HepG2 (cell line): ENCODE measurements at regions not wholly inside any gene's neighbourhood (a gene's known extent, or its start where the extent isn't known, plus 50 kb on each side); places are given as distances from the start of the nearest gene placed in this dataset.

Experiments
- ATAC-seq: fragments of 200-7000 bp; cut with Tn5 transposase; 3 replicates; pipeline ENCODE4 v1.9.1; 2020; ENCODE audit warnings: mild to moderate bottlenecking, moderate library complexity
- BruUV-seq: library from RNA; stranded (reverse); fragments of 400-500 nt; replicated peaks from 2 replicates; lab custom pipeline; 2021; lab: Mats Ljungman, UMichigan
- CTCF ChIA-PET: fragments of 300-600 bp; formaldehyde crosslinking; extraction: SDS; loops from one replicate; lab custom pipeline; 2021; ENCODE audit warnings: low total read pairs, inconsistent platforms, low intra/inter-chr PET ratio; lab: Yijun Ruan, JAX
- POLR2A ChIA-PET: fragments of 350-600 bp; sonication (Branson Sonifier 250); formaldehyde crosslinking; loops from one replicate; lab custom pipeline; 2020; ENCODE audit warnings: antibody characterized with exemption, inconsistent platforms; lab: Yijun Ruan, JAX
- DNase-seq: peaks from one replicate; pipeline ENCODE4 v3.0.0-alpha.2; 2015; ENCODE audit warnings: low spot score
- FAIRE-seq: peaks from 3 replicates; lab custom pipeline; 2011; peaks lifted over from hg19 to GRCh38; lab: Jason Lieb, UNC
- H2AFZ ChIP-seq: one replicate; pipeline ENCODE4 v1.6.1; 2011; ENCODE audit warnings: low read length, inconsistent platforms
- H3K27ac ChIP-seq: fragments of 300-600 bp; 3 replicates; pipeline ENCODE4 v1.8.0; 2011; ENCODE audit warnings: mixed run types, mild to moderate bottlenecking, mixed read lengths, low read length, inconsistent platforms; ENCODE audit not compliant: insufficient read depth; ENCODE audit errors: extremely low read length
- H3K27me3 ChIP-seq, 2 experiments: fragments of 200-600 bp in 1 of 2; 2 replicates in 1 of 2; 3 replicates in 1 of 2; pipeline versions ENCODE4 v1.6.0 to v1.8.0; 2011; ENCODE audit warnings: low read length in 2 of 2, mild to moderate bottlenecking in 2 of 2, moderate library complexity in 2 of 2, inconsistent platforms in 1 of 2; ENCODE audit not compliant: insufficient read depth in 2 of 2, control insufficient read depth in 1 of 2
- H3K36me3 ChIP-seq, 2 experiments: fragments of 200-600 bp in 1 of 2; replicated peaks in 1 of 2; 2 replicates in 1 of 2; 3 replicates in 1 of 2; pipeline versions ENCODE4 v1.5.1 to v1.8.0; 2011; ENCODE audit warnings: low read length in 2 of 2, inconsistent platforms in 1 of 2; ENCODE audit not compliant: insufficient read depth in 2 of 2, control insufficient read depth in 1 of 2
- H3K4me1 ChIP-seq: 2 replicates; pipeline ENCODE4 v1.5.1; 2012; ENCODE audit warnings: low read length, inconsistent platforms; ENCODE audit not compliant: insufficient read depth
- H3K4me2 ChIP-seq: 2 replicates; pipeline ENCODE4 v1.6.0; 2011; ENCODE audit warnings: low read depth, low read length, inconsistent platforms
- H3K4me3 ChIP-seq, 3 experiments: fragments of 200-600 bp in 1 of 3; sonication (generic), shearing (Covaris generic) in 1 of 3; replicated peaks in 1 of 3; 2 replicates each; pipeline ENCODE4 v1.5.1; 2011 to 2016; ENCODE audit warnings: low read length in 3 of 3, inconsistent platforms in 2 of 3, low read depth in 2 of 3, mild to moderate bottlenecking in 2 of 3, control low read depth in 1 of 3, mixed read lengths in 1 of 3; ENCODE audit not compliant: insufficient read depth in 1 of 3
- H3K79me2 ChIP-seq: one replicate; pipeline ENCODE4 v1.6.1; 2011; ENCODE audit warnings: low read length, inconsistent platforms; ENCODE audit not compliant: insufficient read depth
- H3K9ac ChIP-seq: 2 replicates; pipeline ENCODE4 v1.6.0; 2011; ENCODE audit warnings: mild to moderate bottlenecking, low read depth, low read length, inconsistent platforms; ENCODE audit not compliant: insufficient read depth
- H3K9me3 ChIP-seq: 2 replicates; pipeline ENCODE4 v1.5.1; 2012; ENCODE audit warnings: mild to moderate bottlenecking, low read length
- H4K20me1 ChIP-seq: 2 replicates; pipeline ENCODE4 v1.6.0; 2011; ENCODE audit warnings: inconsistent platforms, mild to moderate bottlenecking, low read length, moderate library complexity; ENCODE audit not compliant: insufficient read depth
- CHCHD3 ChIP-seq: sonication (generic); formaldehyde crosslinking; IDR thresholded peaks from 2 replicates; pipeline ENCODE4 v1.8.0; 2022; ENCODE audit warnings: mild to moderate bottlenecking, missing genetic modification reagents, moderate library complexity
- FOXP1 ChIP-seq, 2 experiments: fragments of 450-650 bp in 1 of 2; IDR thresholded peaks; 2 replicates each; pipeline ENCODE4 v1.6.1; 2017 to 2018; ENCODE audit warnings: antibody characterized with exemption in 1 of 2
- JDP2 ChIP-seq: sonication (generic); formaldehyde crosslinking; IDR thresholded peaks from 2 replicates; pipeline ENCODE4 v1.8.1; 2022; ENCODE audit warnings: missing genetic modification reagents, borderline replicate concordance
- MTF1 ChIP-seq: sonication (generic); formaldehyde crosslinking; IDR thresholded peaks from 2 replicates; pipeline ENCODE4 v1.5.0; 2020; ENCODE audit warnings: missing genetic modification reagents
- PAX8 ChIP-seq: sonication (generic); formaldehyde crosslinking; IDR thresholded peaks from 2 replicates; pipeline ENCODE4 v1.8.0; 2022; ENCODE audit warnings: mild to moderate bottlenecking, missing genetic modification reagents, borderline replicate concordance
- SRY ChIP-seq: sonication (generic); formaldehyde crosslinking; IDR thresholded peaks from 2 replicates; pipeline ENCODE4 v1.8.0; 2022; ENCODE audit warnings: mild to moderate bottlenecking, missing genetic modification reagents
- ZBTB3 ChIP-seq: sonication (generic); formaldehyde crosslinking; IDR thresholded peaks from 2 replicates; pipeline ENCODE4 v1.4.0; 2020; ENCODE audit warnings: low read depth, mild to moderate bottlenecking, moderate library complexity, missing genetic modification reagents, borderline replicate concordance
- ZNF17 ChIP-seq: sonication (generic); formaldehyde crosslinking; IDR thresholded peaks from 2 replicates; pipeline ENCODE4 v1.5.0; 2020; ENCODE audit warnings: mild to moderate bottlenecking, missing genetic modification reagents
- ZNF224 ChIP-seq: sonication (generic); formaldehyde crosslinking; IDR thresholded peaks from 2 replicates; pipeline ENCODE4 v1.5.0; 2020; ENCODE audit warnings: mild to moderate bottlenecking, missing genetic modification reagents
- ZNF264 ChIP-seq: sonication (generic); formaldehyde crosslinking; IDR thresholded peaks from 2 replicates; pipeline ENCODE4 v1.4.0; 2020; ENCODE audit warnings: missing genetic modification reagents
- ZNF713 ChIP-seq: sonication (generic); formaldehyde crosslinking; IDR thresholded peaks from 2 replicates; pipeline ENCODE4 v1.4.0; 2020; ENCODE audit warnings: mild to moderate bottlenecking, missing genetic modification reagents
- WGBS: methylation state at CpG from one replicate; pipeline ENCODE4 v1.1.6; 2017; ENCODE audit warnings: low lambda C conversion rate; 5-methylcytosine and 5-hydroxymethylcytosine counted together
- in situ Hi-C: cut with HindIII; loops from 2 replicates; pipeline ENCODE4 v1.10.0; 2017; ENCODE audit warnings: low pct_unique_long_range_greater_than_20kb; ENCODE audit not compliant: extremely low pct_ligation_motif_present
- intact Hi-C: fragments of 100-400 bp; cut with micrococcal nuclease; formaldehyde crosslinking; loops from one replicate; pipeline ENCODE4 v1.10.0; 2022; ENCODE audit not compliant: unreplicated experiment
- TF ChIP-seq, protein P1 (sequence below): sonication (generic); formaldehyde crosslinking; IDR thresholded peaks from 2 replicates; pipeline ENCODE4 v1.5.1; 2020; ENCODE audit warnings: mild to moderate bottlenecking, missing genetic modification reagents, borderline replicate concordance
- TF ChIP-seq, protein P2 (sequence below): sonication (generic); formaldehyde crosslinking; IDR thresholded peaks from 2 replicates; pipeline ENCODE4 v1.4.0; 2020; ENCODE audit warnings: missing genetic modification reagents
- TF ChIP-seq, protein P3 (sequence below): IDR thresholded peaks from 2 replicates; pipeline ENCODE4 v1.6.1; 2016; ENCODE audit warnings: mild to moderate bottlenecking

DNA sequence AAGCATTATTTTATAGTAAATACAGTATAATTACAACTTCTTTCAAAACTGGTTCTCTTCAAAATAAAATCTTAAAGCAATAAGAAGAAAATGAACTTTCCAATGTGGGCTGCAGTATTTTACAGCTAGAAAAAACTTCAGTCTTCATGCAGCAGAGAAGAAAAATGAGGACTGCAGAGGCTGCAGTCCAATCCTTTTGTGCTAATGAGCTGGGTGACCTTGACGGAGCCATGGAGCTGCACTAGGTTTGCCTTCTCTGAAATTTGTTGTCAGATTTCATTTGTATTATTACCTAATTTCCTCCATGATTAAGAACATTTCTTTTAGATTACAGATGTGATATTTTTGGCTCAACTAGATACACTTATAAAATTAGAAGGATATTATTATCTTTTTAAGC, 245.2 kb upstream of the ADAMTS3 start:
- FAIRE-seq (no peak), ATAC-seq (no peak), DNase-seq (no peak)
- Histone ChIP-seq H3K27me3 (no peaks in the 10 kb centered on the region; a peak in 1 of 5 replicates), H3K36me3 (no peaks in the 10 kb centered on the region), H4K20me1 (no peaks in the 10 kb centered on the region), H3K9me3 (no peaks in the 10 kb centered on the region), H3K79me2 (no peaks in the 10 kb centered on the region), H3K4me2 (no peak overlapping the region), H3K9ac (no peak overlapping the region), H3K27ac (no peak overlapping the region), H3K4me1 (no peaks in the 10 kb centered on the region), H2AFZ (no peak overlapping the region), H3K4me3 (no peak overlapping the region)
- ChIA-PET POLR2A (no interaction called here), CTCF (no interaction called here)
- intact Hi-C loops = no loop called here
- in situ Hi-C loops = no loop called here
- no TSS peak for BruUV-seq
- TF ChIP-seq MTF1 (CRISPR knock-in tag) (no peak), JDP2 (CRISPR knock-in tag) (no peak), CHCHD3 (no peak), ZNF224 (CRISPR knock-in tag) (no peak), FOXP1 (IDR thresholded peaks at IDR 0.05) (no peak), FOXP1 (CRISPR knock-in tag; IDR thresholded peaks at IDR 0.05) (no peak), SRY (CRISPR knock-in tag) (no peak), ZNF264 (no peak), ZBTB3 (CRISPR knock-in tag) (no peak), ZNF713 (CRISPR knock-in tag) (no peak), ZNF17 (CRISPR knock-in tag) (no peak), PAX8 (CRISPR knock-in tag) (no peak)
- TF ChIP-seq, protein P1, sequence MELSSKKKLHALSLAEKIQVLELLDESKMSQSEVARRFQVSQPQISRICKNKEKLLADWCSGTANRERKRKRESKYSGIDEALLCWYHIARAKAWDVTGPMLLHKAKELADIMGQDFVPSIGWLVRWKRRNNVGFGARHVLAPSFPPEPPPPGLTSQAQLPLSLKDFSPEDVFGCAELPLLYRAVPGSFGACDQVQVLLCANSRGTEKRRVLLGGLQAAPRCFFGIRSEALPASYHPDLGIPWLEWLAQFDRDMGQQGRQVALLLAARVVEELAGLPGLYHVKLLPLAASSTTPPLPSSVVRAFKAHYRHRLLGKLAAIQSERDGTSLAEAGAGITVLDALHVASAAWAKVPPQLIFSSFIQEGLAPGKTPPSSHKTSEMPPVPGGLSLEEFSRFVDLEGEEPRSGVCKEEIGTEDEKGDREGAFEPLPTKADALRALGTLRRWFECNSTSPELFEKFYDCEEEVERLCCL (CRISPR knock-in tag) = no peak
- TF ChIP-seq, protein P2, sequence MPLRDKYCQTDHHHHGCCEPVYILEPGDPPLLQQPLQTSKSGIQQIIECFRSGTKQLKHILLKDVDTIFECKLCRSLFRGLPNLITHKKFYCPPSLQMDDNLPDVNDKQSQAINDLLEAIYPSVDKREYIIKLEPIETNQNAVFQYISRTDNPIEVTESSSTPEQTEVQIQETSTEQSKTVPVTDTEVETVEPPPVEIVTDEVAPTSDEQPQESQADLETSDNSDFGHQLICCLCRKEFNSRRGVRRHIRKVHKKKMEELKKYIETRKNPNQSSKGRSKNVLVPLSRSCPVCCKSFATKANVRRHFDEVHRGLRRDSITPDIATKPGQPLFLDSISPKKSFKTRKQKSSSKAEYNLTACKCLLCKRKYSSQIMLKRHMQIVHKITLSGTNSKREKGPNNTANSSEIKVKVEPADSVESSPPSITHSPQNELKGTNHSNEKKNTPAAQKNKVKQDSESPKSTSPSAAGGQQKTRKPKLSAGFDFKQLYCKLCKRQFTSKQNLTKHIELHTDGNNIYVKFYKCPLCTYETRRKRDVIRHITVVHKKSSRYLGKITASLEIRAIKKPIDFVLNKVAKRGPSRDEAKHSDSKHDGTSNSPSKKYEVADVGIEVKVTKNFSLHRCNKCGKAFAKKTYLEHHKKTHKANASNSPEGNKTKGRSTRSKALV (CRISPR knock-in tag) = no peak
- TF ChIP-seq, protein P3, sequence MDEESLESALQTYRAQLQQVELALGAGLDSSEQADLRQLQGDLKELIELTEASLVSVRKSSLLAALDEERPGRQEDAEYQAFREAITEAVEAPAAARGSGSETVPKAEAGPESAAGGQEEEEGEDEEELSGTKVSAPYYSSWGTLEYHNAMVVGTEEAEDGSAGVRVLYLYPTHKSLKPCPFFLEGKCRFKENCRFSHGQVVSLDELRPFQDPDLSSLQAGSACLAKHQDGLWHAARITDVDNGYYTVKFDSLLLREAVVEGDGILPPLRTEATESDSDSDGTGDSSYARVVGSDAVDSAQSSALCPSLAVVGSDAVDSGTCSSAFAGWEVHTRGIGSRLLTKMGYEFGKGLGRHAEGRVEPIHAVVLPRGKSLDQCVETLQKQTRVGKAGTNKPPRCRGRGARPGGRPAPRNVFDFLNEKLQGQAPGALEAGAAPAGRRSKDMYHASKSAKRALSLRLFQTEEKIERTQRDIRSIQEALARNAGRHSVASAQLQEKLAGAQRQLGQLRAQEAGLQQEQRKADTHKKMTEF (CRISPR knock-in tag) = no peak
- 5% methylated on average over 1 of the region's 1 CpG for WGBS
